Stimulated activated CD4-positive, alpha-beta T cell treated with anti-CD3 and anti-CD28 coated beads, TNF-alpha, amount 100 ng/mL, for 4 hours (primary cell): ENCODE measurements at regions not wholly inside any gene's neighbourhood (a gene's known extent, or its start where the extent isn't known, plus 50 kb on each side); places are given as distances from the start of the nearest gene placed in this dataset.
"Not testable (repeated sequence)": the region's sequence is repeated elsewhere in the genome, so short reads cannot be mapped to it uniquely, and the experiment has no call there.

Experiments
- DNase-seq, 3 experiments: peaks; one replicate each; pipeline ENCODE4 v3.0.0-alpha.2; 2020; ENCODE audit warnings: low read depth in 3 of 3

GRCh38 chr10:65126288-65126687 is 1605.1 kb downstream of the REEP3 start:
- DNase-seq = no peak

- no peak for DNase-seq
These were observed 1607.1 kb downstream of the REEP3 start for GRCh38 chr10:65128277-65128676.

GRCh38 chr10:65130162-65130758 is 1609.1 kb downstream of the REEP3 start:
- no peak for DNase-seq

- DNase-seq = no peak
These were observed 1612.5 kb downstream of the REEP3 start for GRCh38 chr10:65133652-65134051.

- DNase-seq = no peak
These were observed 1614.3 kb downstream of the REEP3 start for GRCh38 chr10:65135508-65135907.

- DNase-seq = no peak
These were observed 1621.6 kb downstream of the REEP3 start for GRCh38 chr10:65142641-65143435.

- DNase-seq = no peak
These were observed 1622.5 kb downstream of the REEP3 start for GRCh38 chr10:65143723-65144122.

GRCh38 chr10:65149878-65150277 is 1628.7 kb downstream of the REEP3 start:
- DNase-seq = no peak

GRCh38 chr10:65166272-65166671 is 1645.1 kb downstream of the REEP3 start:
- no peak for DNase-seq

- no peak for DNase-seq
These were observed 1651.0 kb downstream of the REEP3 start for GRCh38 chr10:65172249-65172648.

- DNase-seq = no peak
These were observed 1655.8 kb downstream of the REEP3 start for GRCh38 chr10:65176994-65177393.

GRCh38 chr10:65183236-65183635 is 1662.0 kb downstream of the REEP3 start:
- DNase-seq = no peak

- DNase-seq = not testable (repeated sequence)
These were observed 1665.5 kb downstream of the REEP3 start for GRCh38 chr10:65186668-65187067.

GRCh38 chr10:65194126-65194525 is 1672.9 kb downstream of the REEP3 start:
- no peak for DNase-seq

GRCh38 chr10:65194555-65194954 is 1673.4 kb downstream of the REEP3 start:
- no peak for DNase-seq

- DNase-seq = no peak
These were observed 1674.9 kb downstream of the REEP3 start for GRCh38 chr10:65196111-65196510.

- DNase-seq = no peak
These were observed 1676.7 kb downstream of the REEP3 start for GRCh38 chr10:65197935-65198334.

GRCh38 chr10:65201491-65201890 is 1680.3 kb downstream of the REEP3 start:
- no peak for DNase-seq

GRCh38 chr10:65204999-65205398 is 1683.8 kb downstream of the REEP3 start:
- DNase-seq = no peak

GRCh38 chr10:65213170-65213569 is 1692.0 kb downstream of the REEP3 start:
- DNase-seq = no peak

GRCh38 chr10:65219444-65219843 is 1698.2 kb downstream of the REEP3 start:
- no peak for DNase-seq

GRCh38 chr10:65231148-65231547 is 1694.7 kb upstream of the LRRTM3 start:
- no peak for DNase-seq

GRCh38 chr10:65234261-65234660 is 1691.6 kb upstream of the LRRTM3 start:
- DNase-seq = no peak
